IMR-90 (cell line): ENCODE measurements at regions not wholly inside any gene's neighbourhood (a gene's known extent, or its start where the extent isn't known, plus 50 kb on each side); places are given as distances from the start of the nearest gene placed in this dataset.
"Not testable (repeated sequence)": the region's sequence is repeated elsewhere in the genome, so short reads cannot be mapped to it uniquely, and the experiment has no call there.

Experiments
- ATAC-seq: fragments of 200-7000 bp; cut with Tn5 transposase; 2 replicates; pipeline ENCODE4 v1.9.1; 2020; ENCODE audit warnings: low read depth, mild to moderate bottlenecking, moderate library complexity
- BruUV-seq: library from RNA; stranded (reverse); fragments of 400-500 nt; replicated peaks from 2 replicates; lab custom pipeline; 2021; lab: Mats Ljungman, UMichigan
- CTCF ChIA-PET: fragments of 300-600 bp; formaldehyde crosslinking; extraction: SDS; loops from one replicate; lab custom pipeline; 2021; ENCODE audit warnings: antibody characterized with exemption; lab: Yijun Ruan, JAX
- POLR2A ChIA-PET: fragments of 300-600 bp; sonication (Branson Sonifier 250); formaldehyde crosslinking; loops from one replicate; lab custom pipeline; 2022; ENCODE audit warnings: antibody characterized with exemption; ENCODE audit not compliant: unreplicated experiment; lab: Charles Lee
- DNase-seq: peaks from one replicate; pipeline ENCODE4 v3.0.0; 2013
- H2AFZ ChIP-seq: replicated peaks from 2 replicates; pipeline ENCODE3; 2013; ENCODE audit warnings: low read length, mild to moderate bottlenecking; ENCODE audit not compliant: poor library complexity
- H2AK5ac ChIP-seq: 2 replicates; pipeline ENCODE4 v1.6.1; 2013; ENCODE audit warnings: low read depth, low read length, inconsistent platforms
- H2AK9ac ChIP-seq: replicated peaks from 2 replicates; pipeline ENCODE3; 2013; ENCODE audit warnings: mild to moderate bottlenecking, low read depth, low read length, moderate library complexity; ENCODE audit not compliant: poor library complexity
- H2BK120ac ChIP-seq: 2 replicates; pipeline ENCODE4 v1.6.1; 2013; ENCODE audit warnings: low read depth, low read length, inconsistent platforms
- H2BK15ac ChIP-seq: 3 replicates; pipeline ENCODE4 v1.6.1; 2013; ENCODE audit warnings: low read depth, low read length, inconsistent platforms
- H2BK20ac ChIP-seq: 2 replicates; pipeline ENCODE4 v1.6.1; 2013; ENCODE audit warnings: low read depth, mild to moderate bottlenecking, inconsistent platforms, low read length, moderate library complexity
- H2BK5ac ChIP-seq: 2 replicates; pipeline ENCODE4 v1.6.1; 2013; ENCODE audit warnings: mild to moderate bottlenecking, low read depth, low read length, inconsistent platforms; ENCODE audit not compliant: poor library complexity, severe bottlenecking
- H3K14ac ChIP-seq: replicated peaks from 2 replicates; pipeline ENCODE4 v1.6.1; 2013; ENCODE audit warnings: low read depth, low read length, inconsistent platforms
- H3K18ac ChIP-seq: 2 replicates; pipeline ENCODE4 v1.6.1; 2013; ENCODE audit warnings: low read depth, low read length, control low read depth
- H3K23ac ChIP-seq: 2 replicates; pipeline ENCODE4 v1.6.1; 2013; ENCODE audit warnings: low read depth, low read length, inconsistent platforms
- H3K27ac ChIP-seq: 2 replicates; pipeline ENCODE4 v1.5.1; 2013; ENCODE audit warnings: mild to moderate bottlenecking, control low read depth, low read length; ENCODE audit not compliant: insufficient read depth
- H3K27me3 ChIP-seq: 2 replicates; pipeline ENCODE4 v1.6.1; 2013; ENCODE audit warnings: low read length; ENCODE audit not compliant: control insufficient read depth, insufficient read depth
- H3K36me3 ChIP-seq: 2 replicates; pipeline ENCODE4 v1.6.1; 2013; ENCODE audit warnings: low read length, mixed read lengths; ENCODE audit not compliant: control insufficient read depth, insufficient read depth
- H3K4ac ChIP-seq: 2 replicates; pipeline ENCODE4 v1.6.1; 2013; ENCODE audit warnings: low read depth, low read length, inconsistent platforms
- H3K4me1 ChIP-seq: 2 replicates; pipeline ENCODE4 v1.6.1; 2013; ENCODE audit warnings: low read length, mixed read lengths; ENCODE audit not compliant: control insufficient read depth, insufficient read depth
- H3K4me2 ChIP-seq: 2 replicates; pipeline ENCODE4 v1.6.1; 2013; ENCODE audit warnings: low read depth, mild to moderate bottlenecking, control low read depth, low read length, moderate library complexity
- H3K4me3 ChIP-seq: 2 replicates; pipeline ENCODE4 v1.5.1; 2013; ENCODE audit warnings: low read depth, mild to moderate bottlenecking, control low read depth, low read length, moderate library complexity; ENCODE audit not compliant: insufficient read depth
- H3K56ac ChIP-seq: 2 replicates; pipeline ENCODE4 v1.6.1; 2013; ENCODE audit warnings: low read length, inconsistent platforms; ENCODE audit not compliant: insufficient read depth; ENCODE audit errors: extremely low read depth
- H3K79me1 ChIP-seq, 2 experiments: 2 replicates each; pipeline ENCODE4 v1.6.1; 2013; ENCODE audit warnings: low read length in 2 of 2, inconsistent platforms in 1 of 2, low read depth in 1 of 2
- H3K9ac ChIP-seq: 2 replicates; pipeline ENCODE4 v1.6.1; 2013; ENCODE audit warnings: low read depth, low read length, control low read depth
- H3K9me1 ChIP-seq: 2 replicates; pipeline ENCODE4 v1.6.1; 2013; ENCODE audit warnings: low read length, inconsistent platforms; ENCODE audit not compliant: insufficient read depth
- H3K9me3 ChIP-seq: 2 replicates; pipeline ENCODE4 v1.6.1; 2013; ENCODE audit warnings: low read length; ENCODE audit not compliant: control insufficient read depth, insufficient read depth
- H4K20me1 ChIP-seq: 2 replicates; pipeline ENCODE4 v1.6.1; 2013; ENCODE audit warnings: low read length, inconsistent platforms; ENCODE audit not compliant: insufficient read depth
- H4K5ac ChIP-seq: 2 replicates; pipeline ENCODE4 v1.6.1; 2013; ENCODE audit warnings: mild to moderate bottlenecking, low read depth, low read length, control low read depth
- H4K8ac ChIP-seq, 2 experiments: 2 replicates each; pipeline ENCODE4 v1.6.1; 2013; ENCODE audit warnings: low read depth in 2 of 2, low read length in 2 of 2, control low read depth in 1 of 2, inconsistent platforms in 1 of 2
- H4K91ac ChIP-seq: 2 replicates; pipeline ENCODE4 v1.6.1; 2013; ENCODE audit warnings: low read depth, low read length, inconsistent platforms; ENCODE audit not compliant: insufficient read depth
- WGBS, 2 experiments: methylation state at CpG; one replicate each; pipeline versions ENCODE4 v1.1.5 to v1.1.7; 2013; ENCODE audit warnings: missing lambda C conversion rate in 2 of 2; ENCODE audit not compliant: insufficient read length in 1 of 2; ENCODE audit errors: extremely low coverage in 2 of 2; 5-methylcytosine and 5-hydroxymethylcytosine counted together
- dilution Hi-C: fragments of 300-500 bp; cut with HindIII; formaldehyde crosslinking; loops from one replicate; pipeline ENCODE4 v1.14.3; 2018; ENCODE audit warnings: low sequenced_read_pairs; ENCODE audit not compliant: unreplicated experiment
- in situ Hi-C: fragments of 300-500 bp; cut with MboI; formaldehyde crosslinking; loops from 3 replicates; pipeline ENCODE4 v1.14.3; 2019; ENCODE audit warnings: low sequenced_read_pairs, inconsistent platforms, mixed read lengths
- intact Hi-C: fragments of 100-400 bp; cut with micrococcal nuclease; formaldehyde crosslinking; loops from 2 replicates; pipeline ENCODE4 v1.10.0; 2022

GRCh38 chr9:40108465-40108864 lies 753.0 kb downstream of the SPATA31A1 start:
- H3K4ac ChIP-seq, H4K5ac ChIP-seq, H3K27ac ChIP-seq, ATAC-seq, H3K18ac ChIP-seq, H2AFZ ChIP-seq, H4K8ac ChIP-seq, DNase-seq, H2BK15ac ChIP-seq, H3K14ac ChIP-seq, in situ Hi-C loops, CTCF ChIA-PET, H3K79me1 ChIP-seq, H3K27me3 ChIP-seq, H4K20me1 ChIP-seq, H3K36me3 ChIP-seq, H2BK120ac ChIP-seq, H3K56ac ChIP-seq, POLR2A ChIA-PET, H2AK5ac ChIP-seq, H2AK9ac ChIP-seq, H3K9me1 ChIP-seq, H3K4me1 ChIP-seq, H3K4me2 ChIP-seq, BruUV-seq, H2BK5ac ChIP-seq, H3K9ac ChIP-seq, H4K91ac ChIP-seq, H3K23ac ChIP-seq, intact Hi-C loops, H3K9me3 ChIP-seq, H2BK20ac ChIP-seq, dilution Hi-C loops, H3K4me3 ChIP-seq: not testable (repeated sequence)
- WGBS, 2 experiments = no CpG with 5 or more reads among the region's 30 CpGs

GRCh38 chr9:40110751-40111150 lies 755.3 kb downstream of the SPATA31A1 start:
- H3K9ac ChIP-seq, ATAC-seq, H2AFZ ChIP-seq, H2BK15ac ChIP-seq, H3K4me3 ChIP-seq, CTCF ChIA-PET, DNase-seq, POLR2A ChIA-PET, H3K36me3 ChIP-seq, H3K23ac ChIP-seq, in situ Hi-C loops, H2BK20ac ChIP-seq, intact Hi-C loops, H3K56ac ChIP-seq, H3K14ac ChIP-seq, H2AK5ac ChIP-seq, H3K27ac ChIP-seq, BruUV-seq, H3K9me1 ChIP-seq, H3K4me1 ChIP-seq, H4K91ac ChIP-seq, H2AK9ac ChIP-seq, H4K20me1 ChIP-seq, H3K27me3 ChIP-seq, H2BK120ac ChIP-seq, H3K79me1 ChIP-seq, H3K4ac ChIP-seq, H4K5ac ChIP-seq, H3K4me2 ChIP-seq, dilution Hi-C loops, H4K8ac ChIP-seq, H3K9me3 ChIP-seq, H3K18ac ChIP-seq, H2BK5ac ChIP-seq: not testable (repeated sequence)
- no CpG with 5 or more reads among the region's 18 CpGs for WGBS, 2 experiments
